ENCODE measurements at regions not wholly inside any gene's neighbourhood (a gene's known extent, or its start where the extent isn't known, plus 50 kb on each side); places are given as distances from the start of the nearest gene placed in this dataset.
"Not testable (repeated sequence)": the region's sequence is repeated elsewhere in the genome, so short reads cannot be mapped to it uniquely, and the experiment has no call there.

GRCh38 chr7:55310287-55311025, 54.7 kb upstream of the LANCL2 start:
- H3K4me3 Mint-ChIP-seq, result no peak overlapping the region
- no peak for DNase-seq
- H3K36me3 Mint-ChIP-seq (ENCODE audit: insufficient read depth), result no peaks in the 10 kb centered on the region
- peaks cover 4% of the 10 kb centered on the region for H3K9me3 Mint-ChIP-seq
- ATAC-seq, result no peak
- peaks cover 32% of the 10 kb centered on the region for H3K4me1 Mint-ChIP-seq (ENCODE audit: low read depth)
- no peaks in the 10 kb centered on the region for H3K27me3 Mint-ChIP-seq (ENCODE audit: low read depth)

- ATAC-seq; DNase-seq; H3K4me3 Mint-ChIP-seq; H3K36me3 Mint-ChIP-seq (ENCODE audit: insufficient read depth); H3K9me3 Mint-ChIP-seq; H3K27me3 Mint-ChIP-seq (ENCODE audit: low read depth): not testable (repeated sequence)
- H3K4me1 Mint-ChIP-seq (ENCODE audit: low read depth), result peaks cover 30% of the 10 kb centered on the region
Measured at GRCh38 chr7:55311892-55312291, 53.2 kb upstream of the LANCL2 start.

GRCh38 chr7:55313671-55314070, 51.5 kb upstream of the LANCL2 start:
- Mint-ChIP-seq H3K27me3 (ENCODE audit: low read depth) (peaks cover 13% of the 10 kb centered on the region), H3K4me1 (ENCODE audit: low read depth) (peaks cover 18% of the 10 kb centered on the region)
- not testable (repeated sequence) for H3K9me3 Mint-ChIP-seq; DNase-seq; H3K4me3 Mint-ChIP-seq; ATAC-seq; H3K36me3 Mint-ChIP-seq (ENCODE audit: insufficient read depth)

- peaks cover 5% of the 10 kb centered on the region for H3K4me1 Mint-ChIP-seq (ENCODE audit: low read depth)
- no peak overlapping the region for H3K4me3 Mint-ChIP-seq
- H3K36me3 Mint-ChIP-seq (ENCODE audit: insufficient read depth), result no peaks in the 10 kb centered on the region
- ATAC-seq, result no peak
- peaks cover 14% of the 10 kb centered on the region for H3K27me3 Mint-ChIP-seq (ENCODE audit: low read depth)
- peaks cover 4% of the 10 kb centered on the region for H3K9me3 Mint-ChIP-seq
- DNase-seq, result no peak
Measured at GRCh38 chr7:55314967-55315366, 50.2 kb upstream of the LANCL2 start.

All from activated T-cell treated with anti-CD3 and anti-CD28 coated beads, Interleukin-2, amount 50 U/mL, for 4 hours (primary cell).